Panc1 (cell line): ENCODE measurements at regions not wholly inside any gene's neighbourhood (a gene's known extent, or its start where the extent isn't known, plus 50 kb on each side); places are given as distances from the start of the nearest gene placed in this dataset.

Source experiments
- ATAC-seq: fragments of 200-7000 bp; cut with Tn5 transposase; 2 replicates; pipeline ENCODE4 v1.9.1; 2020; ENCODE audit warnings: mild to moderate bottlenecking, moderate library complexity
- BruUV-seq: library from RNA; stranded (reverse); fragments of 400-500 nt; replicated peaks from 2 replicates; lab custom pipeline; 2021; lab: Mats Ljungman, UMichigan
- CTCF ChIA-PET: fragments of 300-600 bp; sonication (Branson Sonifier 250); formaldehyde crosslinking; loops from one replicate; lab custom pipeline; 2022; ENCODE audit warnings: antibody characterized with exemption; lab: Charles Lee
- POLR2A ChIA-PET: fragments of 300-600 bp; sonication (Branson Sonifier 250); formaldehyde crosslinking; loops from one replicate; lab custom pipeline; 2022; ENCODE audit warnings: antibody characterized with exemption; lab: Charles Lee
- DNase-seq: peaks from one replicate; pipeline ENCODE4 v3.0.0-alpha.2; 2010; ENCODE audit warnings: low read depth, low spot score
- H3K27ac ChIP-seq: 2 replicates; pipeline ENCODE4 v1.5.1; 2011; ENCODE audit warnings: mild to moderate bottlenecking, low read length, inconsistent platforms
- H3K27me3 ChIP-seq: fragments of 200-500 bp; sonication (Bioruptor generic); 2 replicates; pipeline ENCODE4 v1.6.0; 2014; ENCODE audit warnings: low read length, inconsistent platforms; ENCODE audit not compliant: control insufficient read depth, insufficient read depth
- H3K36me3 ChIP-seq: fragments of 200-500 bp; sonication (Bioruptor generic); 2 replicates; pipeline ENCODE4 v1.5.1; 2014; ENCODE audit warnings: inconsistent platforms, mild to moderate bottlenecking, low read length, moderate library complexity; ENCODE audit not compliant: control insufficient read depth, insufficient read depth
- H3K4me1 ChIP-seq: 2 replicates; pipeline ENCODE4 v1.5.1; 2011; ENCODE audit warnings: inconsistent platforms, mild to moderate bottlenecking, low read length, moderate library complexity; ENCODE audit not compliant: control insufficient read depth, insufficient read depth
- H3K4me3 ChIP-seq, 2 experiments: 2 replicates each; pipeline ENCODE4 v1.5.1; 2011 to 2012; ENCODE audit warnings: low read depth in 2 of 2, low read length in 2 of 2, mild to moderate bottlenecking in 2 of 2, inconsistent platforms in 1 of 2, moderate library complexity in 1 of 2
- H3K9me3 ChIP-seq: fragments of 200-500 bp; sonication (Bioruptor generic); 2 replicates; pipeline ENCODE4 v1.5.1; 2014; ENCODE audit warnings: low read depth, mild to moderate bottlenecking, inconsistent platforms, low read length, moderate library complexity; ENCODE audit not compliant: control insufficient read depth, insufficient read depth
- CTCF ChIP-seq: fragments of 450-650 bp; IDR thresholded peaks from 2 replicates; pipeline ENCODE4 v1.5.1; 2017; ENCODE audit warnings: mild to moderate bottlenecking
- POLR2AphosphoS5 ChIP-seq: IDR thresholded peaks from 2 replicates; pipeline ENCODE4 v1.6.1; 2012; ENCODE audit warnings: mild to moderate bottlenecking, low read depth, low read length, moderate library complexity
- REST ChIP-seq, 2 experiments: IDR thresholded peaks; 2 replicates each; pipeline ENCODE4 v1.6.1; 2011 to 2012; ENCODE audit warnings: low read depth in 2 of 2, control low read depth in 1 of 2, low read length in 1 of 2, mild to moderate bottlenecking in 1 of 2, moderate library complexity in 1 of 2; ENCODE audit not compliant: insufficient read depth in 1 of 2
- SIN3A ChIP-seq: IDR thresholded peaks from 2 replicates; pipeline ENCODE4 v1.6.1; 2012; ENCODE audit warnings: low read depth, mild to moderate bottlenecking, low read length, moderate library complexity, borderline replicate concordance; ENCODE audit not compliant: insufficient read depth
- TCF7L2 ChIP-seq: IDR thresholded peaks from 2 replicates; pipeline ENCODE4 v1.6.1; 2011; ENCODE audit warnings: mild to moderate bottlenecking, low read depth, low read length, inconsistent platforms
- in situ Hi-C: cut with HindIII; loops from 2 replicates; pipeline ENCODE4 v1.10.0; 2016; ENCODE audit warnings: low sequenced_read_pairs, low pct_unique_long_range_greater_than_20kb
- intact Hi-C: fragments of 100-400 bp; cut with micrococcal nuclease; formaldehyde crosslinking; loops from one replicate; pipeline ENCODE4 v1.10.0; 2022; ENCODE audit not compliant: unreplicated experiment

DNA sequence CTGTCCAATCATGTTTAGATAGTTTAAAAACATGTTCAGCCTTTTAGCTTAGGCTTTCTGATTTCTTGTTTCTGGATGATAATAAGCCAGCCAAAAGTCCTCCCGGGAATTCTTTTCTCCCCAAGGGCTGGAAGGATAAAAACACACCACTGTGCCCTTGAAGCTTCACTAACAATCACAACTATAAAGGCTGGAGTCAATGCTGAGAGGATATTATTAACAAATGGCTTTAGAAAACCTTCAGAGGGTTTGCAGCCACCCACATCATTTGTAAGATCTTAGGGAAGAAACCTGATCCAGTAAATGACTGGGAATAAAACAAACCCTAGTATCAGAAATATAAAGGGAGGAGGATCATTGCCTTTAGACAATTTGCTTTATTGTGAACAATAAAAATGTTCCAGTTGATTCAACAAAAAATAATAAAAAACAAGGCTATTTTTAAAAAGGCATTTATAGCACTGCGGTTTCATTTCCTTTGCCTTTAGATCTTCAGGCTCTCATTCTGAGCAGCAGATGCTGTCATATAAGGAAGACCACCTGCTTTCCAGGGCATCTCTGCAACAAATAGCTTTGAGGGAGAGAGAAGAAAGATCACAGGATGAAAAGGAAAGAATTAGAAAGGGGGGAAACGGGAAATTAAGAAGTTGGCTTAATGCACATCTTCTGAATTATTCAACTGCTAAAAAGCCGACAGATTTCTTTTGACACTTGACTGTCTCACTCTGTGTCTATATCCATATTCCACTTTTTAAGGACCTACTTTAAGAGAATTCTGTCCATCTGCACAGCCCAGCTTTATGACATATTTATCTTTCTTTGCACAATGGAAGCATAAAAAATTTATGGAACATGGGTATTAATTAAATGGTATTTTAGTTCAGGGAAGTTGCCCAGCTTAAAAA, 277.2 kb upstream of the SLC24A2 start:
- intact Hi-C loops = no loop called here
- Histone ChIP-seq H3K27ac (no peak overlapping the region), H3K27me3 (no peaks in the 10 kb centered on the region), H3K4me3 (no peak overlapping the region), H3K36me3 (no peaks in the 10 kb centered on the region), H3K4me1 (no peaks in the 10 kb centered on the region), H3K9me3 (no peaks in the 10 kb centered on the region)
- no peak for TF ChIP-seq POLR2AphosphoS5
- TF ChIP-seq SIN3A = no peak
- TF ChIP-seq TCF7L2 = no peak
- no peak for TF ChIP-seq CTCF
- TF ChIP-seq REST (IDR thresholded peaks at IDR 0.05; ENCODE audit: insufficient read depth in 1 of 2, low read depth in 2 of 2, low read length in 1 of 2) = no peak
- no peak for ATAC-seq
- CTCF ChIA-PET = no interaction called here
- no TSS peak for BruUV-seq
- POLR2A ChIA-PET = no interaction called here
- no peak for DNase-seq
- in situ Hi-C loops = no loop called here

GRCh38 chr9:20065046-20065445, 276.2 kb upstream of the SLC24A2 start:
- no peaks in the 10 kb centered on the region for H3K9me3 ChIP-seq
- intact Hi-C loops = no loop called here
- BruUV-seq = no TSS peak
- H3K27ac ChIP-seq = no peak overlapping the region
- H3K27me3 ChIP-seq = no peaks in the 10 kb centered on the region
- ATAC-seq (no peak), DNase-seq (no peak)
- TF ChIP-seq POLR2AphosphoS5 (no peak), SIN3A (no peak), CTCF (no peak), TCF7L2 (no peak), REST (IDR thresholded peaks at IDR 0.05; ENCODE audit: insufficient read depth in 1 of 2, low read depth in 2 of 2, low read length in 1 of 2) (no peak)
- ChIA-PET POLR2A (no interaction called here), CTCF (no interaction called here)
- in situ Hi-C loops = no loop called here
- H3K4me3 ChIP-seq = no peak overlapping the region
- no peaks in the 10 kb centered on the region for H3K36me3 ChIP-seq
- no peaks in the 10 kb centered on the region for H3K4me1 ChIP-seq
